IMR-90 (cell line): ENCODE measurements at regions not wholly inside any gene's neighbourhood (a gene's known extent, or its start where the extent isn't known, plus 50 kb on each side); places are given as distances from the start of the nearest gene placed in this dataset.

ENCODE experiments used
- BHLHE40 ChIP-seq: fragments of 150-350 bp; IDR thresholded peaks from 2 replicates; pipeline ENCODE4 v1.6.1; 2016; ENCODE audit warnings: mild to moderate bottlenecking, low read depth, low read length
- CEBPB ChIP-seq: IDR thresholded peaks from 2 replicates; pipeline ENCODE4 v1.6.1; 2012; ENCODE audit warnings: low read depth, low read length, improper control_type of control experiment
- CHD1 ChIP-seq: IDR thresholded peaks from 2 replicates; pipeline ENCODE4 v1.6.1; 2012; ENCODE audit warnings: low read depth, low read length, improper control_type of control experiment
- MAZ ChIP-seq: IDR thresholded peaks from 2 replicates; pipeline ENCODE4 v1.6.1; 2012; ENCODE audit warnings: low read depth, mild to moderate bottlenecking, low read length, improper control_type of control experiment, moderate library complexity, borderline replicate concordance
- NFE2L2 ChIP-seq: fragments of 150-350 bp; IDR thresholded peaks from 2 replicates; pipeline ENCODE4 v1.6.1; 2016; ENCODE audit warnings: low read depth, mild to moderate bottlenecking, low read length
- POLR2A ChIP-seq: IDR thresholded peaks from 2 replicates; pipeline ENCODE4 v1.6.1; 2012; ENCODE audit warnings: mild to moderate bottlenecking, low read depth, low read length
- RAD21 ChIP-seq: IDR thresholded peaks from 2 replicates; pipeline ENCODE4 v1.6.1; 2012; ENCODE audit warnings: low read length, improper control_type of control experiment
- RFX5 ChIP-seq: IDR thresholded peaks from 2 replicates; pipeline ENCODE4 v1.8.0; 2012; ENCODE audit warnings: low read depth, mild to moderate bottlenecking, low read length, moderate library complexity
- SMC3 ChIP-seq: fragments of 150-350 bp; IDR thresholded peaks from 2 replicates; pipeline ENCODE4 v1.6.1; 2016; ENCODE audit warnings: low read depth, mild to moderate bottlenecking, antibody characterized with exemption, low read length, moderate library complexity
- TF ChIP-seq, protein P1 (sequence below): conservative IDR thresholded peaks from 2 replicates; pipeline ENCODE4 v1.5.1; 2012; ENCODE audit warnings: mild to moderate bottlenecking, low read depth, low read length, improper control_type of control experiment
- TF ChIP-seq, protein P2 (sequence below): fragments of 150-350 bp; IDR thresholded peaks from 2 replicates; pipeline ENCODE4 v1.6.1; 2016; ENCODE audit warnings: low read depth, mild to moderate bottlenecking, low read length, moderate library complexity, borderline replicate concordance
- TF ChIP-seq, protein P3 (sequence below): fragments of 150-350 bp; IDR thresholded peaks from 2 replicates; pipeline ENCODE4 v1.6.1; 2017; ENCODE audit warnings: mild to moderate bottlenecking, antibody characterized with exemption, low read length, low read depth

DNA sequence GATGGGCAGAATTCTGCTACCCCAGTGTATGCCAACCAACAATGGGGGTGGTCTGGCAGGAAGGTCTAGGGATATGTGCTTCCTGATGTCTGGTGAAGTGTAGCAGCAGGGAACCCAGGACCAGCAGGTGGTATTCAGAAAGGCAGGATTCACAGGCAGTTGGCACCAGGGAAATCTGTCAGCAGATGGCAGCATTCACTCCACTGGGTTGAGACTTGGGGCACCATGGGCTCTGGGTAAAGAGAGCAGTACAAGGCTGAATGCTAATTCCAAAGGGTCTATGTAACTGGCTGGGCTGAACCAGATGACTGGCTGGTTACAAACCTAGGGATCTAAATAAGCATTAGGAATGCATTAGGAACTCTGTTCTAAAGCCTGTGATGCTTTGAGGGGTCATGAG lies 466.9 kb upstream of the STXBP6 start:
- TF ChIP-seq, protein P1, sequence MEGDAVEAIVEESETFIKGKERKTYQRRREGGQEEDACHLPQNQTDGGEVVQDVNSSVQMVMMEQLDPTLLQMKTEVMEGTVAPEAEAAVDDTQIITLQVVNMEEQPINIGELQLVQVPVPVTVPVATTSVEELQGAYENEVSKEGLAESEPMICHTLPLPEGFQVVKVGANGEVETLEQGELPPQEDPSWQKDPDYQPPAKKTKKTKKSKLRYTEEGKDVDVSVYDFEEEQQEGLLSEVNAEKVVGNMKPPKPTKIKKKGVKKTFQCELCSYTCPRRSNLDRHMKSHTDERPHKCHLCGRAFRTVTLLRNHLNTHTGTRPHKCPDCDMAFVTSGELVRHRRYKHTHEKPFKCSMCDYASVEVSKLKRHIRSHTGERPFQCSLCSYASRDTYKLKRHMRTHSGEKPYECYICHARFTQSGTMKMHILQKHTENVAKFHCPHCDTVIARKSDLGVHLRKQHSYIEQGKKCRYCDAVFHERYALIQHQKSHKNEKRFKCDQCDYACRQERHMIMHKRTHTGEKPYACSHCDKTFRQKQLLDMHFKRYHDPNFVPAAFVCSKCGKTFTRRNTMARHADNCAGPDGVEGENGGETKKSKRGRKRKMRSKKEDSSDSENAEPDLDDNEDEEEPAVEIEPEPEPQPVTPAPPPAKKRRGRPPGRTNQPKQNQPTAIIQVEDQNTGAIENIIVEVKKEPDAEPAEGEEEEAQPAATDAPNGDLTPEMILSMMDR, result no peak
- TF ChIP-seq, protein P2, sequence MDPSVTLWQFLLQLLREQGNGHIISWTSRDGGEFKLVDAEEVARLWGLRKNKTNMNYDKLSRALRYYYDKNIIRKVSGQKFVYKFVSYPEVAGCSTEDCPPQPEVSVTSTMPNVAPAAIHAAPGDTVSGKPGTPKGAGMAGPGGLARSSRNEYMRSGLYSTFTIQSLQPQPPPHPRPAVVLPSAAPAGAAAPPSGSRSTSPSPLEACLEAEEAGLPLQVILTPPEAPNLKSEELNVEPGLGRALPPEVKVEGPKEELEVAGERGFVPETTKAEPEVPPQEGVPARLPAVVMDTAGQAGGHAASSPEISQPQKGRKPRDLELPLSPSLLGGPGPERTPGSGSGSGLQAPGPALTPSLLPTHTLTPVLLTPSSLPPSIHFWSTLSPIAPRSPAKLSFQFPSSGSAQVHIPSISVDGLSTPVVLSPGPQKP, result no peak
- TF ChIP-seq SMC3, result no peak
- TF ChIP-seq, protein P3, sequence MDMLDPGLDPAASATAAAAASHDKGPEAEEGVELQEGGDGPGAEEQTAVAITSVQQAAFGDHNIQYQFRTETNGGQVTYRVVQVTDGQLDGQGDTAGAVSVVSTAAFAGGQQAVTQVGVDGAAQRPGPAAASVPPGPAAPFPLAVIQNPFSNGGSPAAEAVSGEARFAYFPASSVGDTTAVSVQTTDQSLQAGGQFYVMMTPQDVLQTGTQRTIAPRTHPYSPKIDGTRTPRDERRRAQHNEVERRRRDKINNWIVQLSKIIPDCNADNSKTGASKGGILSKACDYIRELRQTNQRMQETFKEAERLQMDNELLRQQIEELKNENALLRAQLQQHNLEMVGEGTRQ, result no peak
- no peak for TF ChIP-seq RFX5
- TF ChIP-seq CHD1, result no peak
- TF ChIP-seq POLR2A, result no peak
- TF ChIP-seq BHLHE40, result no peak
- no peak for TF ChIP-seq MAZ
- no peak for TF ChIP-seq RAD21
- no peak for TF ChIP-seq NFE2L2
- TF ChIP-seq CEBPB, result no peak
